Fibroblast of peridontal ligament (primary cell): ENCODE measurements at regions not wholly inside any gene's neighbourhood (a gene's known extent, or its start where the extent isn't known, plus 50 kb on each side); places are given as distances from the start of the nearest gene placed in this dataset.

ENCODE experiments used
- DNase-seq: peaks from one replicate; pipeline ENCODE4 v3.0.0-alpha.2; 2010; ENCODE audit errors: extremely low read depth

DNA sequence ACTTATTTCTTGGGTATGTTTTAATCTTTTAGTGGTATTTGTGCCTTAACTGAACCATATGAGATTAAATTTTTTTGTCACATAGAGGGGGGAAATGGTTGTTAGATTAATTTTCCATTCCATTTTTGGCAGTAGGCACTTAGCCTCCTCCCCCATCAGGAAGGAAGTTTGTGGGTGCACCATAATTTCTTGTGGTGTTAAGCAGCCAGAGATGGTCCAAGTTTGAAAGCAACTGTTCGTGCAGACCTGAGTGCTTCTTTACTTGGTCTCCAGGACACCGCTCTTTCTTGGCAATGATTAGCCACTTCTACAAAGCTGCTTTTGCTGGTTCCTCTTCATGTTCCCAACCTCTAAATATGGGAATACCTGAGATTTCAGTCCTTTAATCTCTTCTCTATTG, 92.7 kb upstream of the RPL34 start:
- no peak for DNase-seq

DNA sequence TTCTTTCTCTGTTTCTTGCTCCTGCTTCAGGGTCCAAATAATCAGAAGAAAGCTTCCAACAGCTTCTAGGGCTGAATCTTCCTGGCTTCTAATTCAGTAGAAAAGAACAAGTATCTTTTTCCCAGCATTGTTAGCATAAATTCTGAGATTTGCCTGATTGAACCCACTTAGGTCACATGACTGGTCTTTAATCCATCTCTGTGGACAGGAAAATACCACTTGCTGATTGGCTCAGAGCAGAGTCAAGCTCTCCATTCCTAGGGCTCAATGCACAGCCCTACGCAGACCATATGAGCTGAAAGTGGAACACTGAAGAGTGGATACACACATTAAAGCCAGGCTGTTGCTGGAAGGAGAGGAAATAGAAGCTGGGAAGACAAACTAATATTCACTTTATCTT, 99.6 kb upstream of the RPL34 start:
- DNase-seq = no peak

DNA sequence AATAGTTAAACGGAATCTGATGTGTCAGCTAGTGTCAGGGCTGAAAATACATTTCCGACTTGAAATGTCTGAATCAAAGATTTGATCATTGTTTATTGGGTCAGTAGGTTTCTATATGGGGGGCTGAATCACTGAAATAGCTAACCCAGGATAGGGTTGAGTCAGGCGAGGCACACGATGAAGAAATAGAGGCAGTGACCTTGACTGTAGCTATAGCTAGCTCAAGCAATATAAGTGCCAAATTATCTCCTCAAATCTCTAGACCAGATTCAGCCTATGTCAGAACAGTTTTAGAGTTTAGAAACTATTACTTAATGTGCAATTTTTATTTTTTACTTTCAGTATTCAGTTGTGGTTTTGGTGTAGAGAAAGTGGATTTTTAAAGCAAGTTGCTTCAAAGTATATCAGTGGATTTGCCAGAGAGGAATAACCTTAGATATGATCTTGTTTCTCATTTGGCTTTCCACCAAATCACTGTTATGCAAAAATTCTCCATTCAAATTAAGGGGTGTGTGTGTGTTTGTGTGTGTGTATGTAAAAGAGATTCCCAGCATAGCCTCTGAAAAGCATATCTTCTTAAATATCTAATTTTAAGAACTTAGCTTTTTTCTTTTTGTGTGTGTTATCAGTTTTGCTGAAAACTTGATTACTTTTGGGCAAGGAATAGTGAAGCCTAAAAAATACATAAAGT, 100.3 kb upstream of the RPL34 start:
- DNase-seq = peak; percentile 33

DNA sequence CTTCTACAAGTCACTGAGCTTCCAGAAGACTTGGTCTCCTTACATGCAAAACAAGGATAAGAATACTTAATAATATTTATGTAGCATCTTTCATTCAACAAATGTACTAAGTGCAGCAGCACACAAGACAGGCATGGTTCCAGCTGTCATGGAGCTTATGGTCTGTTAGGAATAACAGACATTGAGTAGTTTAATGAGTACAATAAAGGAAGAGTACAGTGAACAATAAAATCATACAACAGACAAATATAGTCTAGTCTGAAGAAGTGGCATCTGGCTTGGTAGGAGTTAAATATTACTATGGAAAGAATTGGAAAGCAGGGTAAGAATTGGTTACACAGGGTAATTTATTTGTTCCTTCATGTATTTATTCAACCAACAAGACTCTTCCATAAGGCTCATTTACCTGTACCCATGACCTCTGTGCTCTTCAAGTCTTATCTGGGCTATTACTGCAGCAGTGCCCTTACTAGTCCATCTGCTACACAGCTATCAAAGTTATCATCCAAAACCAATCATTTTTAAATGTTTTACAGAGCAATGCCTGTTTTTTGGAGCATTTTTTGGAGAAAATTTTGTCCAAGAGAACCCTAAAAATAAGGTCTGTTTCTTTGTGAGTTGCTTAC, 101.1 kb upstream of the RPL34 start:
- DNase-seq = no peak

DNA sequence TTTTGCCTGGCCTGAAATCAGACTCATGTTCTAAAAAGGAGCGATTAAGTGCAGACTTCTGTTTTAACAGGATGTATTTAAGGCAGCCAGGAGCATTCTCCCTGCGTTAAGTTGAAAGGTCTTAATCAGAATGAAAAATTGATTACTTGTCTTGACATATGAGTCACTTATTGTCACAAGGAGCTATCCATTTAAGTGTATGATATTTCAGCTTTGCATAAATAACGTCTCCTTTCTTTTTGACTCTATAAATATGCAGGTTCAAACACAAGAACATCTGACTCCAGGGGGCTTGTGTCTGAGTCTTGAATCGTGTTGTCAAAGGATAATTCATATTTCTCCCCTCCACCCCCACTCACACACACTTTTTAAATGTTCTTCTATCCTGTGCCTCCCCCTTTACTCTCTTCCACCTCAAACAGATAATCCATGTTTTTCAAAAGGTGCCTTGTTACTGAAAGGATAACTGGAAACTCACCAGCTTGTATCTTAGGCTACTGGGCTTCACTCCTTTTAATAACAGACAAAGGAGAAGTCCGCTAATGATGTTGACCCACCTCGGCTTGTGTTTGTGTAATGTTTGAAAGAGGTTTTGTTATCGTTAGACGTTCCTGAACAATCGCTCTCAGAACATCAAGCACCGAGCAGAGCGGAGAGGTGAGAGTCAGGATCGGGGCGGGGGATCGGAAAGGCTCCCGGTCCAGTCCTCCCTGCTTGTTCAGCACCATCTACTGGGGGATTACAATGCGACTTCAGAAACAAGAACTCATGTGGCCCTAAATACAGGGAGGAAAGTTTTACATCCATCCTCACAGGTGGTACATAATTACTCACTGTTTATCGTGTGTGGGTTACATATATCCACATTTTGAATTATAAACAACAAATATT, 107.5 kb upstream of the RPL34 start:
- peak; percentile 77 for DNase-seq

DNA sequence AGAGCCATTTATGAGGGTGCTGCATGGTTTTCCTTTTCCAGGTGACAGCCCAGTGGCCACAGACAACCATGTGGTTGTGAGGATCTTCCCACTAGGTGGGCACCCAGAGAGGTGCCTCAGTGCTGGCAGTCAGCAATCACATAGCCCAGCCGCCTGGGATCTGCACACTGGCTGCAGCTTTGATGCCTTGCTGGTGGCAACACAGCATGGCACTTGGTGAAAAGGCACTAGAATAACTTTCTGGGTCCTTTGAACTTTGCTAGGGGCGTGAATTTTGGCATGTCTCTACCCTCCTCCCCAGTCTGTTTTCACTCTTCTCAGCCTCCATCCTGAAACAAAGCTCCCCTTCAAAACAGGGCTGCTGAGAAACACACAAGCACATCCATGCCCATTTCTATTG, 108.8 kb upstream of the RPL34 start:
- no peak for DNase-seq

DNA sequence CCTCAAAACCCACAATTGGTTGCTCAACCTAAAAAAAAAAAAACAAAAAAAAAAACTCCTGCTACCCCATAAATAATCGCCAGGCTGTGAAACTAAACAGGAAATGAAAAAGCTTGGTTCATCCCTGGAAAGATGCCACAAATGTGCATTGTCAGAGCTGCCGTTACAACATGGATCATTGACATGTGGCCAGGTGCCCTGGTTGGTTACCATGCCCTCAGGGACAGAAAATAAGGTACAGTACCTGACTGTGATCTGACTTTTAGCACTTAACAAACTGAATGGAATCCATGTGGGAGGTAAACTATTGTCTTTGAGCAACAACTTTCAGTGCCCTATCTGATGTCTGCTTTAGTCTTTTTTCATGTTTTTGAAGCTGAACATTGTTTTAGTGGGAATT, 118.0 kb upstream of the RPL34 start:
- DNase-seq = no peak

DNA sequence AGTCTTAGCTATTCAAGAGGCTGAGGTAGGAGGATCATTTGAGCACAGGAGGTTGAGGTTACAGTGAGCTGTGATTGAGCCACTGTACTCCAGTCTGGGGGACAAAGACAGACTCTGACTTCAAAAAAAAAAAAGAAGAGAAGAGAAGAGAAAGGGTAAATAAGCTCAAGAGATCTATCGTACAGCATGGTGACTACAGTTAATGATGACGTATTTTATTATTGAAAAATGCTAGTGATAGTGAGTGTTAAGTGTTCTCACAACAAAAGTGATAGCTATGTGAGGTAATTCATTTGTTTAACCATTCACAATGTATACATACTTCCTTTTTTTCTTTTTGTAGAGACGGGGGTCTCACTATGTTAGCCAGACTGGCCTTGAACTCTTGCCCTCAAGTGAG, 121.5 kb upstream of the RPL34 start:
- no peak for DNase-seq

DNA sequence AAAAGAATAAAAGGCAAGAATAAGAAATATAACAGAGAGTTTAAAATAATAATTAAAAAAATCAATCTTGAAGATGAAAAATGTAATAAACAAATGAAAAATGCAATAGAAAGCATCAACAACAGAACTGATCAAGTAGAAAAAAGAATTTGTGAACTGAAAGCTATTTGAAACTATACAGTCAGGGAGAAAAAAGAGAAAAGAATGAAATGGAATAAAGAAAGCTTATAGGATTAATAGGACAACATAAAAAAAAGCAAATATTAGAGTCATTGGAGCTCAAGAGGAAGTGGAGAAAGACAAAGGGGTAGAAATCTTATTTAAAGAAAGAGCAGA, 126.8 kb upstream of the RPL34 start:
- DNase-seq = no peak

DNA sequence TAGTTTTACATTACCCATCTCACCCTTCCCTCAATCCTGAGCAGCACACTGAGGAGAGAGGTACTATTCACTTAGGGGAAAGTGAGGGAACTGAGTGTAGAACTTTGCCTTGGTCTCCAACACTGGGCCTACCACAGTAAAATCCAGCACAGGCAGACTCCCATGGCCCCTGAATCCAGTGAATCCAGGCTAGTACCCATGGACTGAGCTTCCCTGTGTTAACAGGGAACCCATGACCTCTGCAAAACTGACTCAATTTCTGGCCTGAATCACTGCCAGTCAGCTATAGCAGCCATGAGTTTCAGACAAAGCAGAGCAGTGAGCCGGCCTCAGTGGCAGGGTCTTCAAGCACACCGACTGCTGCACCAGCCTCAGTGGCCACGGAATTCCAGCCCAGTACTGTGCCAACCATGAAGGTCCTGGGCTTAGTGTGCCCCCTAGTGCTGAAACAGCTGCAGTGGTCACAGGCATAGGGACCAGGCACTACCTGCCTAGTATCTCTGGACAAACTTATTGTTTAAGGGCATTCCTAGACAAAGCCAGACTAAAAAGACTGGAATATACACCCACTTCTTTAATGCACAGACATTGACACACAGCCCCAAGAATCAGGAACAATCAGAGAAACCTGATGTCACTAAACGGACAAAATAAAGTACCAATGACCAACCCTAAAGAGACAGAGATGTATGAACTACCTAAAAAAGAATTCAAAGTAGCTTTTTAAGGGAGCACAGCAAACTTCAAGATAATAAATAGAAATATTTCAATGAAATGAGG, 127.4 kb upstream of the RPL34 start:
- peak; percentile 17 for DNase-seq

DNA sequence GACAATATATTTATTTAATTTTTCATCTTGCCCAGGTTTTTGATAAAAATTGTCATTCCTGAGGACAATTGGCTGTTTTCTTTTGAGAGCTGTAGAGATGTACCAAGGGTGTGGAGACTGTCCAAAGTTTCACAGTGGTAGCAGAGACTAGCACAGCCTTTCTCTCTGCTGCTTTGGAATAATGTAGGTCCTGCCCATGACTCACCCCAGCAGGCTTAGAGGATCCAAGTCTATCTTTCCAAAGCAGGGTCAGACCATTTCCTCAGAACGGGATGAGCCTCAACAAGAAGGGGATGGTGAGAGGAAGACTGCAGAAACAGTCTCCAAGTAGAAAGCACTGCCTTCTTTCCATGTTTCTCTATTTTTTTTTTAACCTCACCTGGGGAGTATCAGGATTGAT, 131.5 kb upstream of the RPL34 start:
- peak; percentile 18 for DNase-seq

DNA sequence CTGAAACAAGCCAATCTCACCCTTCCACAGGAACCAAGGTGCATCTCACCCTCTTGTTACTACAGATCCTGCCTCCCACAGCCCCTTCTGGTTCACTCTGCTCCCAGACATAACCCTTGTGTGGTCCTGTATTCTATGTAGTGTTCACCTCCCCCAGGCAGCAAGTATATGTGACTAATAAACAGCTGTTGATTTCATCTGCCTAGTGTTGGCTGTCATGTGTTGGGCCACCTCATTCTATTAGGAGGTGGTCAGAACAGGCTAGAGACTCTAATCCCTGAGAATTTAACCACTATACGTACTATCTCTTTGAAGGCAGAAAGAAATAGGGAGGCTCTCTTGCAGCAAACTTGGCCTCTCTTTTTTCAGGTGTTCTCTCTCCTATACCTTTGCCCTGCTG, 134.3 kb upstream of the RPL34 start:
- no peak for DNase-seq

DNA sequence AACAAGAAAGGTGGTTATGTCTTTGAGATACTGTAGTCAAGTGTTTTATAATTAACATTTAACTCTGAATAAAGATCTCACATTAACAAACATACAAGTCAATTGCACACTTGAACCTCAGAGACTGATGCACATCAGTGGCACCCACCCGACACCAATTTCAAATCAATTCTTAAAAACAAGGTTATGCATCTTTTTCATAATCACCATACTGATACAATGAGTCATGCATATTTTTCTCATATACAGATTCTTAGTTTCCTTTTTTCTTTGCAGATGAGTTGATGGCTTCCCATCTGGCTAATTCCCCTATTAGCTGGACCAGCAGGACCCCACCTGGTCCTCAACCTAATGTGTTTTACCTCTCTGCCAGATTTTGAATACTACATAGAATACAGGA, 136.2 kb upstream of the RPL34 start:
- no peak for DNase-seq

DNA sequence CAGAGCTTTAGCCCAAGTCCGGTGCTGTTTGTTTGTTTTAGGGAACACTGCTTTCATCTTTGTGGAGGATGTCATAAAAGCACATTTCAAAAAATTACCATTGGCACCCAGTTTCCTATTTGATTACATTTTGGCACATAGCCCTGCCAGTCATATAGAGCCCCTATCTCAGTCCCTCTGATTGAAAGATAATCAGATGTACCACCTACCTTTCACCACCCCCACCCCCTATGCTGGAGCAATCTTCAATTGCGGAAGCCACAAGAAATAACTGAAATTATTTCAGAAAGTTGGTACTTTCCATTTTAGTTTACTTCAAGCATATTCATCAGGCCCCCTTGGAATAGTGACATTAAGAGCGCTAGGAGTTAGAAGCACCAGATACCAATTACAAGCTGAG, 136.7 kb upstream of the RPL34 start:
- DNase-seq = no peak

DNA sequence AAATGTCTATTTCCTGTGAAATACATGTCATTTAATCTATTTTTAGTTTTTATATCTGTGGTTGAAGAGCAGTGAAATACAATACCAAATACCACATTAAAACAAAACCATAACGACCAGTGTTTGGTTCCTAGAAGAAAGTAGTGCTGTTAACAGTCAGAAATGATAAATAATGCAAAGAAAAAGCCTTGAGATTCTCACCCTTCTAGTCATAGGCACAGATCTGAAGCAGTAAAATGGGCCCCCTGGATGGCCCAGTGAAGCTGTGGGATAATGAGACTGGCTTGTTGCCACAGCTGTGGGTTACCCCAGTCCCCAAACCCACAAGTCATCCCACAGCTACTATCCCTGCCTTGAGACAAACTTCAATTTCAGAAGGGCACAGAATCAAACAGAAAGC, 137.3 kb upstream of the RPL34 start:
- DNase-seq = peak; percentile 40

DNA sequence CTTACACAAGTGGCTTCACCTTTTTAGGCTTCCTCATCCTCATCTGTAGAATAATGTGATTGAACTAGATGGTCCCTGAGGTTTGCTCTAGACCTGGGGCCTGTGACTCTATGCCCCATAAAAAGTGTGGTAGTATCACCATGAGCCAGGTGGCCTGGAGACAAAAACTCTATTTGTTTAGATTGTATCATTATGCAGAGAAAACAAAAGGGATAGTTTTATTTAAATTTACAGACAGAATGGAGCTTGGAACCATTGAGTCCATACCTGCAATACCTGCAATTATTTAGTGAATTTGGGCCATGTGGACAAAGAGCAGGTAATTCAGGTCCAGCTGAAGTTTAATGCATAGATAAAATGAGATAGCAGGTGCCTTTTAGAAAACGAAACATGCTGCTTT, 139.5 kb upstream of the RPL34 start:
- no peak for DNase-seq

DNA sequence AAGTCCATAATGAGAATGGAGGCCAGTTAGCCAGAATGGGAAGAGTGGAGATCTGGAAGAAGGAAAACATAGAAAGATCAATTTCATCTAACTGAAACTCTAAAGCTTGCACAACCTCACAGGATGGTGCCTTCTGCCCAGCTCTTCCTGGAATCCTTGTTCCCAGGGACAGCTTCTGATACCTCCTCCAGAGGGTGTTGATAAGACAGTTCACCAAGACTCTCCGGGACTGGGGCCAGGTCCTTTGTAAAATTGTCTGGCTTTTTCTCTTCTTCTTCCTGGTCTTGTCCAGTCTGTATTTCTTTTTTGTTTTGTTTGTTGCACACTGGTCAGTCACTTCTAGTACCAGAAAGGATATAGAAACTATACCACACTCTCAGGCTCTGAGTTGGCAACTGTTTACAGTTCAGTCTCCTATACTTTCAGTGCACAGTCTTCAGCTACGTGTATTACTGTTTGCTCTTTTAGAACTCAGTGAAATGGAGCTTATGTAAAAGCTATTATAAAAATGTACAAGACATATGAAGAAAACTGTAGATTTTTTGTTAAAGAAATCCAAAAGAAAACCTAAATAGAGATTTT, 142.8 kb upstream of the RPL34 start:
- DNase-seq = no peak

DNA sequence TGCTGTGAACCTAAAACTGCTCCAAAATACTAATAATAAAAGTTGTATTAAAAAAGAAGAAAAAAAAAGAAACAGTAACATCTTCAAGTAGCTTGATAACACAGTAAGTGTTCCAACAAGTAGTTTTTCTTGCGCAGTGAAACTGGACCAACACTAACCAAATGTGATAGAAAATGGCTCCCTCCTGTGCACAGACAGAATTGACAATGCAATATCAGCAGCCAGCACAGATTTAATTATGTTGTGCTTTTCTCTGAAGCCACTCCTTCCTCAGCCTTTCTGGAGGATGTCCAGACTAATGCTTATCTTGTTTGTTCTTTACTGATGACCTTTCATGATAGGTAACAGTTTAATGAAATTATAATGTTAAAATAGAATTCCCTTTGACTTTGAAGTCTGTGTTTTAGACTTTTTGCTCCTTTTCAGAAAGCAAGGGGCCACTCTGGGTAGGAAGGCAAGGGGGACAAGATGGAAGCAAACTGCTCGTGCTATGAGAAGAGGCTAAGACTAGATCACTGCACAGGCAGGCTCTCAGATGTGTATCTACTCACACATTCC, 147.1 kb upstream of the RPL34 start:
- DNase-seq = peak; percentile 46

DNA sequence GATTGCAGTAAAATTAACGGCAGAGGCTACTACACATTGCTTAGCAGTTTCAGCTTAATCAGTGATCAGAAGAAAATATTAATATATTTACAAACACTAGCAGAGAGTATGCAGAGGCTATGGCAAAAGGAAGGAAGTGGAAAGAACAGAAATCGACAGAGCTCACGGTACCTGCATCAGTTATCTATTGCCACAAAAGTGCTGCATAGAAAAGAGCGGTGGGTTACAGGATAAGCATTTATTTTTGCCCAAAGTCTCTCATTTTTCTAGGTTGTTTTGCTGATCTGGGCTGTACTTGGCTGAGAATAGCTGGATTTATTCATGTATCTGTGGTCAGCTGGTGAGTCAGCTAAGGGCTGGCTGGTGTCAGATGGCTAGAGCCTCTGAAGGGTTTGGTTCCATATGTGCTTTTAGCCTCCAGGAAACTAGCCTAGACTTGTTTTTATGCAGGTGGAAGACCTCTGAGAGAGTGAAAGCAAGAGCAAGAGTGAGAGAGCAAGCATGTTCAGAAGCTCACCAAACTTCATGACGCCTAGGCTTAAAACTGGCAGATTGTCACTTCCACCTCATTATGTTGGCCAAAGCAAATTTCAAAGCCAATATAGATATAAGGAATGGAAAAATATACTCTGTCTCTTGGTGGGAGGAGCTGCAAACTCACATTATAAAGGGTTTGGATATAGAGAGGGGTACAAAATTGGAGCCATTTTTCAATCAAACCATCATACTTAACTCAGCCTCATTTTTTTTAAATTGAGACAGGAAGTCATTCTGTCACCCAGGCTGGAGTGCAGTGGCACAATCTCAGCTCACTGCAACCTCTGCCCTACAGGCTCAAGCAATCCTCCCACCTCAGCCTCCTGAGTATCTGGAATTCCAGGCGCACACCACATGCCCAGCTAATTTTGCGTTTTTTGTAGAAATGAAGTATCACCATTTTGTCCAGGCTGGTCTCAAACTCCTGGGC, 153.2 kb upstream of the RPL34 start:
- DNase-seq = peak; percentile 92

DNA sequence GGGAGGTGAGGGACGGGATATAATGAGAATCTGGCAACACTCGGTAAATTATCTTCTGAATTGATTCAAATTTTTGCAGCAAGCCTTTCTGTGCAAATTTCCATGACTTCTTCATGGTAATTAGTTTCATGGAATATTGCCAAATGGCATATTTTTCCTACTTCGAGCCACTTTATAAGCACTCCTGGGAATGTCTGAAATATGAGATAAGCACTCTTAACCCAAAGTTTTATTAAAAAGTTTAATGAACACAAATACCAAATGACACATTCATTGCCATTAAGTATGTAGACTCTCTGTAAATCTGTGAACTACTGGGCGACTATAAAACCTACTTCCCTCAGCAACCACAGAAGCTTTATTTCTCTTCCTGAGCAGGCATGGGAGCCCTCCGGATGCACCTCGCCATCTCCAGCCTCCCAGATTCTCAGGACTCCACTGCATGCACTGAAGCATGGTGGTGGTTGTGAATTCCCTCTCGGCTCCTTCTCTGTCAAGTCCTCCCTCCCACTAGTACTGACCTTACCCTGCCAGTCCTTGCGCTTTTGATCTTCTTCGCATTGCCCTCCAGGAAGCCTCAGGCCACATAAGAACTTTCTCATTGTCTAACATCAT, 154.4 kb upstream of the RPL34 start:
- no peak for DNase-seq
